ENCODE measurements at regions not wholly inside any gene's neighbourhood (a gene's known extent, or its start where the extent isn't known, plus 50 kb on each side); places are given as distances from the start of the nearest gene placed in this dataset.

- no peak for DNase-seq
Measured at GRCh38 chr11:45435706-45436105, 149.6 kb upstream of the SYT13 start.

GRCh38 chr11:45432910-45433309 lies 146.8 kb upstream of the SYT13 start:
- DNase-seq: no peak

GRCh38 chr11:45432100-45432499 lies 146.0 kb upstream of the SYT13 start:
- DNase-seq: no peak

DNA sequence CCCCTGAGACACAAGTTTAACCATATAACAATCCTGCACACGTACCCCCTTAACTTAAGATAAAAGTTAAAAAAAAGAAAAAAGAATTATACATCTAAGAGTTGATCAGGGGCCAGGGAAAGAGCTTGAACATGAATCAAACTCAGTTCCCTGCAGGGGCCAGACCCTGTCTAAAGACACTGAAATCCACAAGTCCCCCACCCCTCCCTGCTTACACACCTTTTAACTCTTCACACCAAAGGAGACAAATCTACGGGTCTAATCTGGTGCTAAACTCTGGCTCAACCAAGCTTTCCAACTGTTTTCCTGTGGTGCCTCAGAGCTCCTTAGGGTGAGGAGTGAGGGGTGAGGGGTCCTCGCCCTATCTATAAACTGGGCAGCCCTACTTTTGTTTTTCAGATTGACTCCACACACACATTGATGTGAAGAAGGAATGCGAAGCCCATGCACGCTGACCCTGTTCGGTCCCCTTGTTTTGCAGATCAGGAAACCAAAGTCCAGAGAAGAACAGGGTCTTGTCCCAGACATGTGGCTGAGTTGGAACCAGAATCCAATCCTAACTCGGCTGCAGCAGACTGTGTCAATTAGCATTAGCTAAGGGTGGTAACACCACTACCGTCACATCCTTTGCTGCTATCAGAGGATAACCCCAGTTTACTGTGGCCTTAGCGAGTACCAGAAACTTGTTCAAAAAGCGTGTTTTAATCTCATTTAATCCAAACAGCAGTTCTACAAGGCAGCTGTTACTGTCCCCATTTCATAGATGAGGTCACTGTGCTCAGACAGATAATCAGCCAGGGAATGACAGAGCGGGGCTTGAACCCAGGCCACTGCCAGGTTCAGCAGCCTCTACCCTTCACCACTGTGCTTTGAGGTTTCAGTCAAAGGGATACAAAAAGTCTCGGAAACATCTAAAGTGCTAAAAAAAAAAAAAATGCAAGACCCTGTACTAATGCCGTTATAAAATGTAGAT lies 145.2 kb upstream of the SYT13 start:
- no peak for DNase-seq

DNA sequence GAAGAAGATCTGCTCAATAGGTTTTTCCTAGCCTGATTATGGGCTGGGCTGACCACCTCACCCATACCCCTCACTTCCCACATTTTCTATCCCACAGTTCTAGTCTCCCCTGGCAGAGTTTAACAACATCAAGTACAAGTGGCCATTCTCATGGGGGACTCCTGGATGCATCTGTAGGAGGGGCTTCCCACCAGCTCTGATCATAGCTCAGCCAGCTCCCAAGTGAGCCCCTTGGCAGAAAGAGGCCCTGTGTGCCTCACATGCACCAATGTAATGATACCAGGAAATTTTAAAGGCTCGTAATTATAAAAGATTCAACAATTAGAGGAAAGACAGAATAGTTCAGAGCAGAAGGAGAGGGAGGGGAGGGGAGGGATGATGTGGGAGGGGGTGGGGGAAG lies 144.2 kb upstream of the SYT13 start:
- no peak for DNase-seq

DNA sequence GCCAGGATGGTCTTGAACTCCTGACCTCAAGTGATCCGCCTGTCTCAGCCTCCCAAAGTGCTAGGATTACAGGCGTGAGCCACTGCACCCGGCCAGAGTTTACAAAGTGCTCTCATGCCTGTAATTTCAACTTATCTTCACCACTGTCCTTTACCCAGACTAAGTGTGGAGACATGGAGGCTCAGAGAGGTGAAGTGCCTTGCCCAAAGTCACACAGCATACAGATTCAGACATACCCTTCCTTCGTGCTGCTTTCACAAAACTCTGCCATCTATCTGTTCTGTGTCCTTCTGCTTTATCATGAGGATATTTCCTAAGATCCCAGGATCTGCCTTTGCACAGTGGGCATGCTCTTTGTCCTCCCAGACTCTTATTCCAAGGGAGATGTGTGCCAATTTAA lies 143.6 kb upstream of the SYT13 start:
- DNase-seq: no peak

GRCh38 chr11:45428541-45429230 lies 142.5 kb upstream of the SYT13 start:
- no peak for DNase-seq

DNA sequence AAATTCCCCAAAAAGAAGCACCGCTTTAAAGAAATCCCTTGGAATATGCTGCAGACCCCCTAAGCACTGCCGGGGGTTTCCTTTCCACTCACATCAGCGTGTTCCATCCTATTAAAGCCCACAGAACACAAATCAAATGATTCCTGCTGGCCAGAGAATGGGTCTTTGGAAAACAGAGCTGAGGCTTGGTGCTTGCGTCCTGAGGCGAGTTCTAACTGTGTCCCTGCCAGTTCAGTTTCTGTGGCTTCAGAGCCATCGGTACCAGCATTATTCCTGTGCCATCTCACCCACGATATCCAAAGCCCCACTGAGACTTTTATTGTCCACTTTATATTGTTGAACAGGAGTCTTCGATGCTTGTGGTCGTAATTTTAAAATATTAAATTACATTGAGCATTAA lies 142.0 kb upstream of the SYT13 start:
- DNase-seq: no peak

- DNase-seq: no peak
Measured at GRCh38 chr11:45424411-45425180, 138.5 kb upstream of the SYT13 start.

- no peak for DNase-seq
Measured at GRCh38 chr11:45423475-45424120, 137.5 kb upstream of the SYT13 start.

- no peak for DNase-seq
Measured at GRCh38 chr11:45423036-45423435, 136.9 kb upstream of the SYT13 start.

GRCh38 chr11:45414088-45414487 lies 127.9 kb upstream of the SYT13 start:
- no peak for DNase-seq

DNA sequence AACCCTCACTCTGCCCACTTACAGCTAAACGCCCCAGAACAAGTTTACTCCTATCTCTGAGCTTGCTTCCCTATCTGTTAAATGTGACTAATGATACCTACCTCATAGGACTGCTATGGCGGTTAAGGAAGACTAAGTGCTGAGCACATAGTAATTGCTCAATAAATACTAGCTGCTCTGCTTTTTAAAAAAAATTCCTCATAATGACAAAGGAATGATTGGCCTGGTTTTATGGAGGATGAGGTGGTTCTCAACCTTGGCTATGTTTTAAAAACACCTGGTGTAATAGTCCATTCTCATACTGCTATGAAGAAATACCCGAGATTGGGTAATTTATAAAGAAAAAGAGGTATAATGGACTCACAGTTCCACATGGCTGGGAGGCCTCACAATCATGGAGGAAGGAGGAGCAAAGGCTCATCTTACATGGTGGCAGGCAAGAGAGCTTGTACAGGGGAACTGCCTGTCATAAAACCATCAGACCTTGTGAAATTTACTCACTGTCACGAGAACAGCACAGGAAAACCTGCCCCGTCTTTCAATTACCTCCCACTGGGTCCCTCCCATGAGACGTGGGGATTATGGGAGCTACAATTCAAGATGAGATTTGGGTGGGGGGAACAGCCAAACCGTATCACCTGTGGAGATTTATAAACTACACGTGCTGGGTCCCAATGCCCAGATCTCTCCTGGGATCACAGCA lies 127.2 kb upstream of the SYT13 start:
- DNase-seq: no peak

DNA sequence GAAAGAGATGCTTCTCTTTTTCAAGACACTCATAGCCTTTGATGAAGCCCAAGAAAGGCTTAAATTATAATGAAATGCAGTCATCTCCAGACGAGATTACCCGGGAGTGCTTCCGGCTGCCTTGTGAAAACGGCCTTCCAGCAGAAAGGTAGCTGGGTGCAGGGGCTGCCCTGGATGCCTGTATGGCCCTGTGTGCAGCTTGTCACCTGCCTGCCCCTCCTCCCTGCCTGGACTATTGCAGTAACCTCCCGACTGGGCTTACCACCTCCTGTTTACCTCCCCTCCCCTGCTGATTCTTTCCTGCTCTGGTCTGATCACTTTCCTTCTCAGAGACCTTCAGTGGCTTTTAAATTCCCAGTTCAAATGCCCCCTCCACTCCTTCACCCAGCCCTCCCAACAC lies 126.4 kb upstream of the SYT13 start:
- no peak for DNase-seq

GRCh38 chr11:45412051-45412471 lies 125.9 kb upstream of the SYT13 start:
- DNase-seq: no peak

DNA sequence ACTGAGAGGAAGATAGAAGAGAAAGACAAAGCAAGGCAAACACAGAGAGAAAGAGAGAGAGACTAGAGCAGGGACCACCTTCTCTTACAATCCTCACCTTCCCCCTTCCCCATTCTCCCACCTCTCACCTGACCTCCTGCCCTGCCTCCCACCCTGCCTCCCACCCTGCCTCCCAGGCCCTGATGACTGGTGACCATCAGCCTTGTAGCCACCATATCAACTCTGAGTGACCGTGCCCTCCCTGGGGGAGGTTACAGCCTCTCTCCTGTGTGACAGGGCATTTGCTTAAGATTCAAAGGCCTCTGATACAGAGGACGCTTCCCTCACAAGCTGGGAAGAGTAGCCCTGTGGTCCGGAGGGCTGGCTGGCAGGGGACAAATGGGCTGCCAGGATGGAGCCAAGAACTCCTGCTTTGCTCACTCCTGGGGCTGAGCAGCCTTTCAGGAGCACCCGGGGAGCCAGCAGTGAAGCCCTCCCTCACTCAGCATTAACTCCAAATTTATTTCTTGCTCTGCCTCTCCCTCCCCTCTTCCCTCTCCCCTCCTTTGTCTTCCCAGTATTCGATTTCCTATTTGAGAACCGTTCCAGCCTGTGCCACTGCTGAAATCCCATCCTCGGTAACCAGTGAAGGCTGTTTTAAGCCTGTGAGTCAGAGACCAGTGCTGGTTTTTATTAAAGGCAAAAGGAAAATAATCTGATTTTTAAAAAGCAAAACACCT lies 125.2 kb upstream of the SYT13 start:
- no peak for DNase-seq

GRCh38 chr11:45410391-45411227 lies 124.5 kb upstream of the SYT13 start:
- no peak for DNase-seq

- DNase-seq: no peak
Measured at GRCh38 chr11:45409587-45409986, 123.4 kb upstream of the SYT13 start.

GRCh38 chr11:45407226-45407625 lies 121.1 kb upstream of the SYT13 start:
- DNase-seq: no peak

DNA sequence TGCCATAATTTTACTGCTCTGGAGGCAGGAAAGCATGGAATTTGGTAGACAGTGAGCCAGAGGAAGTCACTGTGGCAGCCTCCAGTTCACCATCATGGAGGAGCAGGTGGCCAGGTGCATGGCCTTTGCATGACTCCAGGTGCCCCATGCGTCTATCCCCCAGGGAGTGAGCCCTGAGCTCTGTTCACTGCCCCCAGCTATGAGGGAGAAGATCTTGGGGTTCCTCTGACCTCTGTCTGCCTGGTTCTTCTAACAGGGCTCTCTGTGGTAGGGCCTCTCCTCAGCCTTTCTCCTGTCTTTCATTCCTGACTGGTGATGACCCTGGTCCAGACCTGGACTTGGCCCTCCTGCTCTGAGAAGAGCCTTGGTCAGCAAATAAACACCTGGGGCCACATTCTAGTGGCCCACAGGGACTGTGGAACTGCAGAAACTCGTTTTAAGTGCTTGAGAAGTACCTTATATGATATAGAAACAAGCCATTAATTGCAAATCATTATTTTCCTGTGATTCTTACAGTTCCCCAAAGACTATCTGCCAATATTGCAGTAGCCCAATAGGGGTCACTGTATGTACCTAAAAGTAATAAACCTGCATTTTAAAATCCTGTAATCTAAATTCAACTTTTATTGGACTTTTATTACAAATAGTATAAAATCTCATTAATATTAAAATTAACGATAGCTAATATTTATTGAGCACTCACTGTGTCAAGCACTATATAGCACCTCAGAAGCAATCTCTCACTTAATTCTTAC lies 120.0 kb upstream of the SYT13 start:
- no peak for DNase-seq

All from activated CD4-positive, alpha-beta T cell treated with anti-CD3 and anti-CD28 coated beads, Interleukin-2, Interleukin-6, amounts not matched to agents 100 ng/mL and 50 ng/mL, durations not matched to agents 16 hours and 8 hours (primary cell).